ENCODE measurements at regions not wholly inside any gene's neighbourhood (a gene's known extent, or its start where the extent isn't known, plus 50 kb on each side); places are given as distances from the start of the nearest gene placed in this dataset.

DNA sequence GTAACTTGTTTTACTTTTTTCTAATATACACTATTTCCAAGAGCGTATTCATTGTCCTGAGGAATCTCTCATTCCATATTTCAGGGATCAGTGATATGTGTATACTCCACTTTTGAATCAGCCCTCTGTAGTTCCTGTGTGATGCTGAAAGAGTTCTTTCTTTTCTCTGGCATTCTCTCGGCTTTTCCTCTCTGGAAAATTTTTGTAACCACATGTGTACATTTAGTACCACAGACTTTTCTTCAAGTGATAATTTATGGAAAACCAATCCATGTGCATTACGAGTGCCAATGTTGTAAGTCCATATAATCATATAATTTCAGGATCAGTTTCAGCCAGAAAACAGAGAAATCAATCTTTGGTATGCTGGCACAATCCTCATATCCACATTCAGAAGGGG lies 102.2 kb upstream of the MBNL2 start:
- H3K4me3 ChIP-seq (ENCODE audit: insufficient read depth, low read depth, low read length), result no peak overlapping the region
- H3K79me2 ChIP-seq (ENCODE audit: insufficient read depth, low read length), result no peaks in the 10 kb centered on the region
- H3K9ac ChIP-seq (ENCODE audit: low read length), result no peak overlapping the region
- FAIRE-seq, result no peak
- H4K20me1 ChIP-seq (ENCODE audit: insufficient read depth, low read length), result no peaks in the 10 kb centered on the region
- Mint-ChIP-seq H3K36me3 (ENCODE audit: low read depth, unreplicated experiment) (no peaks in the 10 kb centered on the region), H3K27ac (ENCODE audit: unreplicated experiment) (no peak overlapping the region), H3K4me3 (ENCODE audit: unreplicated experiment) (no peak overlapping the region), H3K4me1 (ENCODE audit: low read depth, unreplicated experiment) (peaks cover 62% of the 10 kb centered on the region), H3K9me3 (ENCODE audit: unreplicated experiment) (no peaks in the 10 kb centered on the region), H3K27me3 (ENCODE audit: low read depth, unreplicated experiment) (no peaks in the 10 kb centered on the region)
- peaks cover 49% of the 10 kb centered on the region for H3K4me1 ChIP-seq (ENCODE audit: insufficient read depth, low read length)
- no peak overlapping the region for H3K27ac ChIP-seq (ENCODE audit: low read depth, low read length)
- DNase-seq (ENCODE audit: low read depth), result no peak
- no peaks in the 10 kb centered on the region for H3K9me3 ChIP-seq (ENCODE audit: insufficient read depth, low read depth, low read length)
- H3K36me3 ChIP-seq (ENCODE audit: insufficient read depth, low read length), result no peaks in the 10 kb centered on the region
- H3K4me2 ChIP-seq (ENCODE audit: low read length), result no peak overlapping the region
- TF ChIP-seq EZH2 (IDR thresholded peaks at IDR 0.05; ENCODE audit: insufficient read depth, low read length), result no peak
- TF ChIP-seq, protein P1, sequence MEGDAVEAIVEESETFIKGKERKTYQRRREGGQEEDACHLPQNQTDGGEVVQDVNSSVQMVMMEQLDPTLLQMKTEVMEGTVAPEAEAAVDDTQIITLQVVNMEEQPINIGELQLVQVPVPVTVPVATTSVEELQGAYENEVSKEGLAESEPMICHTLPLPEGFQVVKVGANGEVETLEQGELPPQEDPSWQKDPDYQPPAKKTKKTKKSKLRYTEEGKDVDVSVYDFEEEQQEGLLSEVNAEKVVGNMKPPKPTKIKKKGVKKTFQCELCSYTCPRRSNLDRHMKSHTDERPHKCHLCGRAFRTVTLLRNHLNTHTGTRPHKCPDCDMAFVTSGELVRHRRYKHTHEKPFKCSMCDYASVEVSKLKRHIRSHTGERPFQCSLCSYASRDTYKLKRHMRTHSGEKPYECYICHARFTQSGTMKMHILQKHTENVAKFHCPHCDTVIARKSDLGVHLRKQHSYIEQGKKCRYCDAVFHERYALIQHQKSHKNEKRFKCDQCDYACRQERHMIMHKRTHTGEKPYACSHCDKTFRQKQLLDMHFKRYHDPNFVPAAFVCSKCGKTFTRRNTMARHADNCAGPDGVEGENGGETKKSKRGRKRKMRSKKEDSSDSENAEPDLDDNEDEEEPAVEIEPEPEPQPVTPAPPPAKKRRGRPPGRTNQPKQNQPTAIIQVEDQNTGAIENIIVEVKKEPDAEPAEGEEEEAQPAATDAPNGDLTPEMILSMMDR (IDR thresholded peaks at IDR 0.05; ENCODE audit: insufficient read depth, low read depth, low read length), result no peak
- H3K27me3 ChIP-seq (ENCODE audit: insufficient read depth, low read length), result no peaks in the 10 kb centered on the region
- H2AFZ ChIP-seq (ENCODE audit: low read depth, low read length), result no peak overlapping the region

DNA sequence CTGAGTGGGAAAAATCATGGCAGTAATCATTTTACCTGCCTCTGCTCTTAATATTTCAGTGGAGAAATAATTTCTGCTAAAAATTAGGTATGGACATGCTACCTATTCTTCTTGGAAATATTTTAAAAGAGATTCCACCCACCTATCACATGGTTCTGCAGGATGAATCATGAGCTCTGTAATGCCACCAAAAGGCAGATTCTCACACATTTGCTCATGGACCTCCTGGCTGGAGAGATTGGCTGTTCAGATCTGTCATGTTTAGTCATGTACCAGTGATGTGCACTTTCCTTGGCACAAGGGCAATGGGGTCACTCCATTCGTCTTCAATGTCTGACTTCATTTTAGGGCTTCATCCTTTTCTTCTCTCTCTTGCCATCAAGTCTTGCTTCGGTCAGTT lies 101.8 kb upstream of the MBNL2 start:
- Mint-ChIP-seq H3K36me3 (ENCODE audit: low read depth, unreplicated experiment) (no peaks in the 10 kb centered on the region), H3K4me3 (ENCODE audit: unreplicated experiment) (no peak overlapping the region), H3K27ac (ENCODE audit: unreplicated experiment) (no peak overlapping the region), H3K4me1 (ENCODE audit: low read depth, unreplicated experiment) (peaks cover 60% of the 10 kb centered on the region), H3K9me3 (ENCODE audit: unreplicated experiment) (no peaks in the 10 kb centered on the region), H3K27me3 (ENCODE audit: low read depth, unreplicated experiment) (no peaks in the 10 kb centered on the region)
- Histone ChIP-seq H4K20me1 (ENCODE audit: insufficient read depth, low read length) (no peaks in the 10 kb centered on the region), H2AFZ (ENCODE audit: low read depth, low read length) (no peak overlapping the region), H3K4me2 (ENCODE audit: low read length) (peak overlapping the region; percentile 8), H3K4me1 (ENCODE audit: insufficient read depth, low read length) (peaks cover 49% of the 10 kb centered on the region), H3K79me2 (ENCODE audit: insufficient read depth, low read length) (no peaks in the 10 kb centered on the region), H3K27me3 (ENCODE audit: insufficient read depth, low read length) (no peaks in the 10 kb centered on the region), H3K9me3 (ENCODE audit: insufficient read depth, low read depth, low read length) (no peaks in the 10 kb centered on the region), H3K4me3 (ENCODE audit: insufficient read depth, low read depth, low read length) (no peak overlapping the region), H3K9ac (ENCODE audit: low read length) (no peak overlapping the region), H3K27ac (ENCODE audit: low read depth, low read length) (no peak overlapping the region), H3K36me3 (ENCODE audit: insufficient read depth, low read length) (no peaks in the 10 kb centered on the region)
- DNase-seq (ENCODE audit: low read depth), result peak; percentile 58
- no peak for FAIRE-seq
- no peak for TF ChIP-seq EZH2 (IDR thresholded peaks at IDR 0.05; ENCODE audit: insufficient read depth, low read length)
- TF ChIP-seq, protein P1 (IDR thresholded peaks at IDR 0.05; ENCODE audit: insufficient read depth, low read depth, low read length), result no peak

DNA sequence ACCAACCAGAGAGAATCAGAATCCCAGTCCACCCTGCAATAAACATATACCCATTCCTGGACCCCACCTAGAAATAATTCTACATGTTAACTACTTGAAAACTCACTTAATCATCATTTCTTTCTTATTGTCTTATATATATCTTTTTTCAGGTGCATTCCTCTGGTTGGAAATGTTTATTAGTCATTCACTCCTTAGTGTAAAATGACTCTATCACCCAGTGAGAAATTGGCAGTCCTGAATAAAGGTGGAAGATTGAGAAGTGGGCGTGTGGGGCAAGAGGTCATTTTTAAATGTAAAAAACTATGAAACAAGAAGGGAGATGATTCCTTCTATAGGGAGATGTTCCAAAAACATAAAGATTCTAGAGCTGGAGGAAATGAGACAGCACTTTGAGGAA lies 101.2 kb upstream of the MBNL2 start:
- no peak for DNase-seq (ENCODE audit: low read depth)
- Histone ChIP-seq H3K4me1 (ENCODE audit: insufficient read depth, low read length) (peaks cover 50% of the 10 kb centered on the region), H3K79me2 (ENCODE audit: insufficient read depth, low read length) (no peaks in the 10 kb centered on the region), H3K27me3 (ENCODE audit: insufficient read depth, low read length) (no peaks in the 10 kb centered on the region), H3K9me3 (ENCODE audit: insufficient read depth, low read depth, low read length) (no peaks in the 10 kb centered on the region), H3K27ac (ENCODE audit: low read depth, low read length) (no peak overlapping the region), H3K36me3 (ENCODE audit: insufficient read depth, low read length) (no peaks in the 10 kb centered on the region), H4K20me1 (ENCODE audit: insufficient read depth, low read length) (no peaks in the 10 kb centered on the region), H3K9ac (ENCODE audit: low read length) (no peak overlapping the region), H3K4me3 (ENCODE audit: insufficient read depth, low read depth, low read length) (no peak overlapping the region), H2AFZ (ENCODE audit: low read depth, low read length) (no peak overlapping the region), H3K4me2 (ENCODE audit: low read length) (no peak overlapping the region)
- Mint-ChIP-seq H3K27ac (ENCODE audit: unreplicated experiment) (no peak overlapping the region), H3K9me3 (ENCODE audit: unreplicated experiment) (no peaks in the 10 kb centered on the region), H3K27me3 (ENCODE audit: low read depth, unreplicated experiment) (no peaks in the 10 kb centered on the region), H3K4me3 (ENCODE audit: unreplicated experiment) (no peak overlapping the region), H3K4me1 (ENCODE audit: low read depth, unreplicated experiment) (peaks cover 60% of the 10 kb centered on the region), H3K36me3 (ENCODE audit: low read depth, unreplicated experiment) (no peaks in the 10 kb centered on the region)
- FAIRE-seq, result no peak
- TF ChIP-seq, protein P1 (IDR thresholded peaks at IDR 0.05; ENCODE audit: insufficient read depth, low read depth, low read length), result no peak
- no peak for TF ChIP-seq EZH2 (IDR thresholded peaks at IDR 0.05; ENCODE audit: insufficient read depth, low read length)

All from astrocyte (in vitro differentiated cells and primary cell).